Hippocampal formation (tissue), 2 donors: ENCODE measurements at regions not wholly inside any gene's neighbourhood (a gene's known extent, or its start where the extent isn't known, plus 50 kb on each side); places are given as distances from the start of the nearest gene placed in this dataset.

ENCODE experiments used
- DNase-seq, 2 donors: peaks; one replicate each; lab custom pipeline; 2025; lab: John Stamatoyannopoulos, UW

DNA sequence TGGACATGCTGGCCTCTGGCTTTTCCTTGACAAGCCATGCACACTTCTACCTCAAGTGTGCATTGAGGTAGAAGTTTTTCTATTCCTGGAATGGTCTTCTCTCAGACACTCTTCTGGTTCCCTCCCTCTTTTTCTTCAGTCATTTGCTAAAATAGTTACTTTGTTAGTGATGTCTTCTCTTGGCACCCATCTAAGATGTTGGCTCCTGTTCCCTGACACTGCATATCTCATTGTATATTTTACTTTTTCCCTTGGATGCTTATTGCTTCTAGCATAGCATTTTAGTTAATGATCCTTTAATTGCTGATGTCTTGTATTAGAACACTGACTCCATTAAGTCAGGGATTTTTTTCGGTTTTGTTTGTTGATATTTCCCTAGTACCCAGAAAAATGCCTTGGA is 758.7 kb upstream of the NRSN1 start:
- DNase-seq, result no peak

- no peak for DNase-seq
These were observed 757.5 kb upstream of the NRSN1 start for GRCh38 chr6:23368557-23368956.

DNA sequence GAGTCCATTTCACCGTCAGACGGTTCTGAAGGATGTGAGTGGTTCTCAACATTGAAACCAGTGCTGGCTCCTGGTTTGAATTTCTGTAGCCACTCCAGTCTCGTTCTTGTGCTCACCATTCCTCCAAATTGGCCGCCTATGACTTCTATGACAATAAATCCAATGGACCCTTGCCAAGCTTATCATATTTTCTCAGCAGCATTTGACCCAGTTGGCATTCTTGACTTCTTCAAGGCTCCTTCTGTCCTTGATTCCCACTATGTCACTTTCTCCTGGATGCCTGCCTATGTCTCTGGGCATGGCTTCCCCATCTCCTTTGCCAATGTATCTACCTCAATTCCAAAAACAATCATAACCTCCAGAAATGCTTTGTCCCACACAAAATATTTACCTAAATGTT is 756.0 kb upstream of the NRSN1 start:
- DNase-seq, result no peak

- no peak for DNase-seq
These were observed 754.7 kb upstream of the NRSN1 start for GRCh38 chr6:23371132-23371915.

GRCh38 chr6:23377830-23378229 is 748.2 kb upstream of the NRSN1 start:
- DNase-seq, result no peak

GRCh38 chr6:23380465-23380864 is 745.5 kb upstream of the NRSN1 start:
- DNase-seq, result no peak

DNA sequence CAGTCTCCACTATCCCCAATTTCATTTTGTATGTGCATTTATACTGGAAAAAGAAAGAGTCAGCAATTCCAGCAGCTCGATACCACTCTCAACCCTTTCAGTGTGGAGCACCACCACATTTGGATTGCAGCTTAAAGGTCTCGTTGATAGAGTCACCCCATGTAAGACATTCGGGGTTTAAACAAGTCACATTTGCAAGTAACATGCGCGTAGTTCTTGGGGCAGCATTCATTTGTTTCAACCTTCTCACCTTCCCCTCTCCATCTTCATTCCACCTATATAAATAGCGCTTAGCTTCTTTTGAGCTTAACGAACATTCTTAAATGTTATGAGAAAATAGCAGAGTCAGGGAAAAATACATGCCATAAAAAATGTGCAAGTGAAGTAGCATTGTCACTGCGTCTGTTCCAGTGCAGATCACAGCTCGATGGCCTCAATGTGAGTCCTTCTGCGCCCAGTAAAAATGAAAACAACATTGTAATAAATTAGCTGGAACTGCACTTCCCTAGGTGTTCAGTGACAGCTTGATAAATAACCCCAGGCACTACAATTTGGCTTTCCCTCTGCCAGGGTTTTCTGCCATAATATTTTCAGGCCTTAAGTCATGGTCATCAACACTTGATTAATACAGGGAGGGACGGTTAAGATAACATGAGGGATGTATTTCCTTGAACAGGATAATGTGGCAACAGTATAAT is 737.8 kb upstream of the NRSN1 start:
- DNase-seq, result no peak

GRCh38 chr6:23389386-23389785 is 736.6 kb upstream of the NRSN1 start:
- no peak for DNase-seq

DNA sequence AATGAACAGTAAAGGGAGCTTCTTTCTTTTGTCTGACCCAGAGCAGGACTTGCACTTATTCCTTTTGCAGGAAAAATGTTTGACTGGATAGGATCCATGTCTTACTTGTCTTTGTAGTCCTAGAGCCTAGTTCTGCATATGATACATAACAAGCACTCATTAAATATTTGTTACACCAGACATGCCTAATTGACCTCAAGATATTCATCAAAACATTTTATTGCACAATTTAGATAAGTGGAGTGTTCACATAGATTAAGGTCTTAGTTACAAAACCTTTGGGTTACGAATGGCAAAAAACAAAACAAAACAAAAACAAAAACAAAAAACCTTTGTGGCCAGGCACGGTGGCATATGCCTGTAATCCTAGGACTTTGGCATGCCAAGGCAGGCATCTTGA is 735.8 kb upstream of the NRSN1 start:
- DNase-seq, result no peak

DNA sequence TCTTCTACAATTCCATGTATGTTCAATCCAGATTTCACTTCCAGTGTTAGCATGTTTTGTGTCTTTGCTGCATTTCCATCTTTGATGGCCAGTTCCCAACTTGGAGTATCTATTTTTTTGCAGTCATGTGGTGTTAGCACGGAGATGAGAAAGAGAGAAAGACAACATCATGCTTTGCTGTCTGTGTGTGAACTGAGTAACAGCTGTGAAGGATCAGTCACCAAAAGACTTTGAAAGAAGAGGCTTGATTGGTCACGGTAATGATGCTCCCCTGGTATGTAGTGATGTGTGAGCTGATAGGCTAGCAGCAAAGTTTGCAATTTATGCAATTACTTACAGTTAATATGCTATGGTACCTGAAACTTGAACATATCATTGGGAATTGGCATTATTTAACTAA is 731.3 kb upstream of the NRSN1 start:
- DNase-seq, result no peak

DNA sequence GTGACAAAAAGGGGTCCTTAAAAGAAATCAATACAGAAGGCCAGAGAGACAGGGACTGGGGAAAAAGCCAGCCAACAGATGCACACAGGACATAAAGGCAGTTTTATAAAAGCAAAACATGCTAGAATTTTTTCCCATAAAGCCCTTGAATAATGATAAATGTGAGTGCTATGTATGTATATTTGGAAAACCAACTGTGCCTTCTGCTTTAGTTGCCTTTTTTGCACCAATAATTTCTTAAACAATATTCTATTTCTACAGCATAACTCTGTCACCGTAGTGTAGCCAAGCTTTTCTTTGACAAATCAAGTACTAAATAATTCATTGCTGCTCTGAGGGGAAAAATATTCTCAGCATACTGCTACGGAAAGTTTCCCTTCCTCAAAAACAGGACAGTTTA is 730.6 kb upstream of the NRSN1 start:
- no peak for DNase-seq

DNA sequence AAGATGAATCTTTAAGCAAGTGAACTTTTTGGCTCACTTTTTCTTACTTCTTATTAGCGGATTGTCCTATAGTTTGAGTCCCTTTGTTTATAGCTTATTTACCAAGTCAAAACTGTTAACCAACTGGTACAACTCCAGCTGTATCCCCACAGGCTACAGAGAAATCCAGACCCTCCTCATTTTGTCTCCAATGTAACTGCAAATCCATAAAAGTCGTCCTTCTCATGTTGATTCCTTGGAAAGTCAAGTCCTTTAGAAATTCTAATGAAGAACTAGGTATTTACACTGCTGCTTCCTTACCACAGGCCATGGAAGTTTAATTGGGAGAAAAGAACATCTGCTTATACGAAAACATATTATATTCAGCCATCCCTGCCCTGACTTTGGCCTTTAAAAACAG is 729.1 kb upstream of the NRSN1 start:
- no peak for DNase-seq

DNA sequence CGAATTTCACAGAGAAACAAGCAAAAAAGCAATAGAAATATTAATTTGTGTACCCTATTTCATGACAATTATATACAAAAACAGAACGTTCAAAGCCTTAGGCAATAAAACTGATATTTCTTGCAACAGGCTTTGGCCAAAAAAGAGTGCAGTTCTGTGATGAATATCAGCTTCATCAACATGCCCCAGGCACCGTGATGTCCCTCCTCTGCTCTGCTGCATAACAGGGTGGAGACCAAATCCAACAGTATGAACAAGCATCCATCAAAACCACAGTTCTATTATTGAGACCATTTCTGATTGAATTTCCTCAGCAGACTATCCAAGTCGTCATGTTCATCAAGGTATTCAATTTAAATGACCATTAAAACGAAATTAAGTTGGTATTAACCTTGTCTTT is 722.6 kb upstream of the NRSN1 start:
- no peak for DNase-seq

- no peak for DNase-seq
These were observed 716.5 kb upstream of the NRSN1 start for GRCh38 chr6:23409531-23409930.

DNA sequence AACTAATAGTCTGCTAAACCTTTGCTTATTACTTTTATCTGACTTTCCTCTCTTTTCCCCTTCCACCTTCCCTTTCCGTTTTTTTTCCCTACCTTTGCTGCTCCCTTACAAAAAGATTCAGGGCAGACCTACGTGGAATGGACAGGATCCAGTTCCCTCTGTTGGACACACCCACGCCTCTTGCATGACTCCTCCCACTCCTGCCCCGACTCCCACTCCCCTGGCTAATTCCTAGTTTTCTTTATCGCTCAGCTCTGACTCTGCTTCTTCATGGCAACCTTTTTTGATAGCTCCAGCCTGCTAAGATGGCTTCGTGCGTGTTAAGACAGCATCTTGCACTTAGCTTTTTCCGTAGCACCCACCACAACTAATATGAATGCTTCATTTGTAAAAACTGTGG is 715.6 kb upstream of the NRSN1 start:
- no peak for DNase-seq

- DNase-seq, result no peak
These were observed 713.2 kb upstream of the NRSN1 start for GRCh38 chr6:23412770-23413169.

- no peak for DNase-seq
These were observed 712.5 kb upstream of the NRSN1 start for GRCh38 chr6:23413327-23414050.

- no peak for DNase-seq
These were observed 712.0 kb upstream of the NRSN1 start for GRCh38 chr6:23414051-23414445.

DNA sequence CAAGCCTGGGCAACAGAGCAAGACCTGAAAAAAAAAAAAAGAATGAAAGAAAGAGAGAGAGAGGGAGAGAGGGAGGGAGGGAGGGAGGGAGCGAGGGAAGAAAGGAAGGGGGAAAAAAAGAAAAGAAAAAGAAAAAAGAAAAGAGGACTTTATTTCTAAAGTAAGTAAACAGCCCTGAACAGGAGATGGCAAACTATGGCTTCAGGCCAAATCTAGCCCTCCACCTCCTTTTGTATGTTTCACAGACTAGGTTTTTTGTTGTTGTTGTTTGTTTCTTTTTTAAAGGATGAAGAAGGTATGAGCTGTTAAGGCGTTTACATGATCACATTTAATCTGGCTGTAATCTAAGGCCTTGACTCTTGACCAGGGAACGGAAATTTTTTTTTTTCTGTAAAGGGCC is 711.1 kb upstream of the NRSN1 start:
- no peak for DNase-seq

DNA sequence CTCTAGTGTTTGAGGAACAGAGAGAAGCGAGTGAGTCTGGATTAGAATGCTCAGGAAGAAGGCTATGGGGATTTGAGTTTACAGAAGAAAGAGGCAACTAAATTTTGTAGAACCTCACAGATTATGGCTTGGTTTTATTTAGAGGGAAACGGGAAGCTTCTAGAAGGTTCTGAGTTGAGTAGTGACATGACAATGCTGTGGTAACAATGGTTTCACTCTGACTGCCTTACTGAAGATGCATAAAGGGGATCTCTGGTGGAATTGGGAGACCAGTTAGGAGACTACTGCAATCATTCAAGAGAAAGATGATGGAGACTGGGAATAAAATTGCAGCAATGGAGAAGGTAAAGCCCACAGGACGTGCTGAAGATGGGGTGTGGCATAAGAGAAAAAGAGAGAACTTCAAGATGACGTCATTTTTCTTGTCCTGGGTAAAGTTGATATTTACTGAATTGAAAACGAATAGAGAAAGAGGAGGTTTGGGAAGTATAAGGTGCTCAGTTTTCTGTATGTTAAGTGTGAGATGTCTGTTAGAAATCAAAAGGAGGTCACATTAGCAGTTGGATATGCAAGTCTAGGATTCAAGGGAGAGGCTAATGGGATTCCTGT is 710.1 kb upstream of the NRSN1 start:
- no peak for DNase-seq

- DNase-seq, result no peak
These were observed 708.9 kb upstream of the NRSN1 start for GRCh38 chr6:23417133-23417532.

DNA sequence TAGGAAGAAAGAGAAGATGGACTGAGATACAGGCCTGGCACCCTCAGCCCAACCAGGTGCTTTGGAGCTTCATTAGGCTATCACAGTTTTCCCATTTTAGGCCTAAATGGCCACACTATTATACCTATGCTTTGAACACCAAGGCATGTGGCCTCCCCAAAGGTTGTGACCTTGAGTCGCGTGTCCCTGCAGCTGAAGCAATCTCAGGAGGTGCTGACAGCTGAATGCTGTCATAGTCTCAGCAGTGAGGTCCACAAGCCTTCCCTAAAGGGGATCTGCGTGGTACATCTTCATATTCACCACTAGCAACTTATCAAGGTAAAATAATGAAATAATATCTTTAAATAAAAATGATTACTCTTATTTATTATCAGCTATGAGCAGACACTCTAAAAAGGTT is 707.9 kb upstream of the NRSN1 start:
- no peak for DNase-seq

GRCh38 chr6:23419046-23419445 is 707.0 kb upstream of the NRSN1 start:
- DNase-seq, result no peak
